ENCODE measurements at regions not wholly inside any gene's neighbourhood (a gene's known extent, or its start where the extent isn't known, plus 50 kb on each side); places are given as distances from the start of the nearest gene placed in this dataset.

- H3K9me3 ChIP-seq (replicated peaks; ENCODE audit: insufficient read depth, low read length), result no peaks in the 10 kb centered on the region
- H3K79me2 ChIP-seq (ENCODE audit: low read length), result no peaks in the 10 kb centered on the region
- H3F3A ChIP-seq (ENCODE audit: insufficient read depth, low read length), result no peaks in the 10 kb centered on the region
- DNase-seq, result no peak
- no peak overlapping the region for H3K4me3 ChIP-seq (ENCODE audit: low read length)
- H2AFZ ChIP-seq (ENCODE audit: low read length), result no peak overlapping the region
- H3K36me3 ChIP-seq (replicated peaks; ENCODE audit: insufficient read depth, low read length), result no peaks in the 10 kb centered on the region
- H3K27me3 ChIP-seq (replicated peaks; ENCODE audit: insufficient read depth, low read length), result no peaks in the 10 kb centered on the region; the same call in 1 of the 2 replicates
- no peaks in the 10 kb centered on the region for H4K20me1 ChIP-seq (ENCODE audit: insufficient read depth, low read length)
- H3K27ac ChIP-seq (ENCODE audit: low read length), result no peak overlapping the region
- no peaks in the 10 kb centered on the region for H3K9me2 ChIP-seq (replicated peaks; ENCODE audit: insufficient read depth, low read length)
- no peak overlapping the region for H3K4me2 ChIP-seq (ENCODE audit: low read depth, low read length)
- TF ChIP-seq CTCF (IDR thresholded peaks at IDR 0.05; ENCODE audit: low read length) (no peak), EZH2 (optimal IDR thresholded peaks at IDR 0.05; ENCODE audit: low read depth, low read length) (no peak), EZH2phosphoT487 (IDR thresholded peaks at IDR 0.05; ENCODE audit: low read length) (no peak)
- no peaks in the 10 kb centered on the region for H3K4me1 ChIP-seq (ENCODE audit: low read length)
- H3K9ac ChIP-seq (ENCODE audit: low read length), result no peak overlapping the region
Observed at GRCh38 chr5:2156358-2157059, 273.8 kb upstream of the IRX4 start.

GRCh38 chr5:2155556-2155955, 272.8 kb upstream of the IRX4 start:
- Histone ChIP-seq H4K20me1 (ENCODE audit: insufficient read depth, low read length) (no peaks in the 10 kb centered on the region), H3F3A (ENCODE audit: insufficient read depth, low read length) (no peaks in the 10 kb centered on the region), H3K27ac (ENCODE audit: low read length) (no peak overlapping the region), H3K9ac (ENCODE audit: low read length) (no peak overlapping the region), H3K9me2 (replicated peaks; ENCODE audit: insufficient read depth, low read length) (no peaks in the 10 kb centered on the region), H3K27me3 (replicated peaks; ENCODE audit: insufficient read depth, low read length) (no peaks in the 10 kb centered on the region; the same call in 1 of the 2 replicates), H3K4me3 (ENCODE audit: low read length) (no peak overlapping the region), H3K79me2 (ENCODE audit: low read length) (no peaks in the 10 kb centered on the region), H3K9me3 (replicated peaks; ENCODE audit: insufficient read depth, low read length) (no peaks in the 10 kb centered on the region), H3K36me3 (replicated peaks; ENCODE audit: insufficient read depth, low read length) (no peaks in the 10 kb centered on the region), H3K4me2 (ENCODE audit: low read depth, low read length) (no peak overlapping the region), H3K4me1 (ENCODE audit: low read length) (no peaks in the 10 kb centered on the region), H2AFZ (ENCODE audit: low read length) (no peak overlapping the region)
- no peak for DNase-seq
- no peak for TF ChIP-seq CTCF (IDR thresholded peaks at IDR 0.05; ENCODE audit: low read length)
- TF ChIP-seq EZH2 (optimal IDR thresholded peaks at IDR 0.05; ENCODE audit: low read depth, low read length), result no peak
- TF ChIP-seq EZH2phosphoT487 (IDR thresholded peaks at IDR 0.05; ENCODE audit: low read length), result no peak

- H4K20me1 ChIP-seq (ENCODE audit: insufficient read depth, low read length), result no peaks in the 10 kb centered on the region
- DNase-seq, result no peak
- H3F3A ChIP-seq (ENCODE audit: insufficient read depth, low read length), result no peaks in the 10 kb centered on the region
- no peak overlapping the region for H3K4me3 ChIP-seq (ENCODE audit: low read length)
- H3K4me1 ChIP-seq (ENCODE audit: low read length), result no peaks in the 10 kb centered on the region
- no peak overlapping the region for H3K9ac ChIP-seq (ENCODE audit: low read length)
- no peaks in the 10 kb centered on the region for H3K36me3 ChIP-seq (replicated peaks; ENCODE audit: insufficient read depth, low read length)
- H2AFZ ChIP-seq (ENCODE audit: low read length), result no peak overlapping the region
- H3K9me2 ChIP-seq (replicated peaks; ENCODE audit: insufficient read depth, low read length), result no peaks in the 10 kb centered on the region
- TF ChIP-seq CTCF (IDR thresholded peaks at IDR 0.05; ENCODE audit: low read length) (no peak), EZH2 (optimal IDR thresholded peaks at IDR 0.05; ENCODE audit: low read depth, low read length) (no peak), EZH2phosphoT487 (IDR thresholded peaks at IDR 0.05; ENCODE audit: low read length) (no peak)
- H3K27ac ChIP-seq (ENCODE audit: low read length), result no peak overlapping the region
- no peaks in the 10 kb centered on the region for H3K9me3 ChIP-seq (replicated peaks; ENCODE audit: insufficient read depth, low read length)
- H3K27me3 ChIP-seq (replicated peaks; ENCODE audit: insufficient read depth, low read length), result no peaks in the 10 kb centered on the region; the same call in 1 of the 2 replicates
- no peaks in the 10 kb centered on the region for H3K79me2 ChIP-seq (ENCODE audit: low read length)
- no peak overlapping the region for H3K4me2 ChIP-seq (ENCODE audit: low read depth, low read length)
Observed at GRCh38 chr5:2153802-2154201, 271.1 kb upstream of the IRX4 start.
